GM04504 (cell line): ENCODE measurements at regions not wholly inside any gene's neighbourhood (a gene's known extent, or its start where the extent isn't known, plus 50 kb on each side); places are given as distances from the start of the nearest gene placed in this dataset.
A peak's percentile ranks its signal among the peaks of the same experiment; 100 is the strongest.
"Not testable (repeated sequence)": the region's sequence is repeated elsewhere in the genome, so short reads cannot be mapped to it uniquely, and the experiment has no call there.

Experiments used
- DNase-seq: peaks from one replicate; pipeline ENCODE4 v3.0.0-alpha.2; 2012; ENCODE audit warnings: low read depth

DNA sequence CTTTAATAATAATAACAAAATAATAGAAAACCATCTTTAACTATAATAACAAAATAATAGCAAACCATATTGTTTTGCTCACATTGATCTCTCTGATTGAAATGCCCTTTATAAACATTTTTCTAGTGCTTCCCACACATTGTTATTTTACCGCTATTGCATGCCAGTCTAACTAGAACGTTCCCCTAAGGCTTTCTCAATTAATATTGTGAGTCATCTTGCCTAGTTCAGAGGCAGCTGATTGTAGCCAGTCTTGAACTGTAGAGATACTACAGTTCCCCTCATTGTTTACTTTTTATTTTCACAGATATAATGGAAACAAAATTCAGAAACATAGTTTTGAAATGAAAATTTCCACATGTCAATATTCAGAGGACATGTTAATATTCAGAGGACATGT is 192.3 kb upstream of the ADGRL4 start:
- DNase-seq: no peak

DNA sequence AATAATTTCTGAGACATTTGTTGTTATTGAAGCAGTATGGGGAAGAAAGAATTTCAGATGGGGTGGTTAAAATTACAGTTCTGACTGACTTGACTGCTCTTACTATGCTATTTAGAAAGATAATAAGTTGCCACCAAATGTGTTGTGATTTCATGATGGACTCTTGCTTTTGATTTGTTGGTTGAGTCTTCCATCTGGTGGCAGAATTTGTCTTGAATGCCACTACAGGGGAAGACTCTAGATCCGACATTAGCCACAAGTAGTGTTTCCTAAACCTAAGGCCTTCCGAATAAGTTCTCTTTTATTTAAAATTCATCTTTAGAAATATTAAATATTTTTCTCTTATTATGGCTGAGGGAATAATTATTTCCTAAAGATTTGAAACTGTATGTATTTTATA is 190.9 kb upstream of the ADGRL4 start:
- DNase-seq: peak; percentile 23

GRCh38 chr1:79196211-79196610 is 189.7 kb upstream of the ADGRL4 start:
- no peak for DNase-seq

- no peak for DNase-seq
Measured at GRCh38 chr1:79193211-79194079, 186.9 kb upstream of the ADGRL4 start.

GRCh38 chr1:79190074-79190473 is 183.5 kb upstream of the ADGRL4 start:
- DNase-seq: no peak

DNA sequence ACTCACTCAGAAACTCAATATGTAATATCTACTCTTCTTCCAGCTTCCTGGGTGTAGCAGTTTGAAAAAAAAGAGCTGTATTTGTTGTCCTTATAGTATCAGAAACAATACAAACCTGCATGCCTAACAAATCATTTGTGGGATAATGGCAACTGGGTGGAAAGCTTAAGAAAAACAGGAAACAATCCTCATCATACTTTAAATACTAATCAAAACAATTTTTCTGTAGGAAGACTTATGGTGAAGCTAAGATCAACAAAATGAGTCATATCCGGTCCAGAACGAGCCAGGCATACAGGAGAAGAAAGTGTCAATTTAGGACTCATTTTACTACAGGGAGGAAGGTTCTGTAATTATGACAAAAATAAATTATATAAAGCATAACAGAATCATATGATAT is 181.8 kb upstream of the ADGRL4 start:
- DNase-seq: no peak

- no peak for DNase-seq
Measured at GRCh38 chr1:79186260-79186659, 179.7 kb upstream of the ADGRL4 start.

- DNase-seq: no peak
Measured at GRCh38 chr1:79177844-79178243, 171.3 kb upstream of the ADGRL4 start.

- DNase-seq: peak; percentile 3
Measured at GRCh38 chr1:79161077-79161476, 154.5 kb upstream of the ADGRL4 start.

GRCh38 chr1:79155991-79156390 is 149.5 kb upstream of the ADGRL4 start:
- DNase-seq: no peak

DNA sequence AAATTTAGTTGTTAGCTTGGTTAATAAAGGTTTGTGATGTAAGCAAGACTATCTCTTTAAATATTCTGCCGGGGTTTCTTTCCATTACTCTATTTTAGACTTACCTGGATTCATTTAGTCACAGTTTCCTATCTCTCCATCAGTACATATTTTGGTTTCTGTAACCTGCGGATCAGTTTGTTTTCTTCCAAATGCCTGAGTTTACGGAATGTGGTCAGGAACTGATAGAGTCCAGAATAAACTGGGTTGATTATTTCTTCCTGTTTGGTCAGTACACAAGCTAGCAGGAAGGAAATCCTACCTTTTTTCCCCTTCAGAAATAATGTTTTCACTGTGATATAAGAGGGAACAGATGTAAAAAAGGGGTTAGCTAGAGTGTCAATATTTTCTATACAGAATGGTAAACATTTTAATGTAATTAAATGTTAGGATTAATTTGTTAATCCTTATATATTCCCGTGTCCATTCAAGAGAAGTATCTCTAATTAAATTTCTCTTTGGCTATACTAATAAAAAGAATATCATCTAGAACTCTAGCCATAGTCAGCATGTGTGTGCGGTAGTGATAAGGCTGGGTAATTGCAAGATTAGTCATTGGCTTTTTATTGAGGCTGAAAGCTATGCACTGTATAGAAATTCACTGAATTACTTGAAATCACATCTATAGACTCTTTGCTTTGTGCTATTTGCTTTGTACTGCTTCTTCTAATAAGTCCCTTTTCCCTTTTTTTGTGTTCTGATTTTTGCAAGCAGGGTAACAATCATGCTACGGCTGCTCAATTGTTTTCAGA is 144.7 kb upstream of the ADGRL4 start:
- DNase-seq: no peak

DNA sequence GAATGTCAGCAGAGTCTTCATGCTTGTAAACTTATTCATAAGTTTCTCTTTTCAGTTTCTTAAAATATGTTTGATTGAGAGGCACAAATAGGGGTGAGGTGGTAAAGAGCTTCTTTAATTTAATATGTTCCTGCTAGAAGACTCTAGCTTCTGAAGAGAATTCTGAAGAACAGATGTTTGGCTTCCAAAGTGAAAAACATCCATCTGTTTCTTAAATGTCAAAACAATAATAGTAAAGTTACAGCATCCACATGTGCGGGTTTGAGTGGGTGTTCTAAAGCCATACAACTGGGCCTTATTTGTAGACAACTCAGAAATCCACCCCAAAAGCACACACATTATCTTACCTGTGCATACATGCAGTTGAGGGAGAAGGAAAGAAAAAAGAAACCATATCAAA is 144.0 kb upstream of the ADGRL4 start:
- no peak for DNase-seq

- DNase-seq: not testable (repeated sequence)
Measured at GRCh38 chr1:79138227-79138626, 131.7 kb upstream of the ADGRL4 start.

DNA sequence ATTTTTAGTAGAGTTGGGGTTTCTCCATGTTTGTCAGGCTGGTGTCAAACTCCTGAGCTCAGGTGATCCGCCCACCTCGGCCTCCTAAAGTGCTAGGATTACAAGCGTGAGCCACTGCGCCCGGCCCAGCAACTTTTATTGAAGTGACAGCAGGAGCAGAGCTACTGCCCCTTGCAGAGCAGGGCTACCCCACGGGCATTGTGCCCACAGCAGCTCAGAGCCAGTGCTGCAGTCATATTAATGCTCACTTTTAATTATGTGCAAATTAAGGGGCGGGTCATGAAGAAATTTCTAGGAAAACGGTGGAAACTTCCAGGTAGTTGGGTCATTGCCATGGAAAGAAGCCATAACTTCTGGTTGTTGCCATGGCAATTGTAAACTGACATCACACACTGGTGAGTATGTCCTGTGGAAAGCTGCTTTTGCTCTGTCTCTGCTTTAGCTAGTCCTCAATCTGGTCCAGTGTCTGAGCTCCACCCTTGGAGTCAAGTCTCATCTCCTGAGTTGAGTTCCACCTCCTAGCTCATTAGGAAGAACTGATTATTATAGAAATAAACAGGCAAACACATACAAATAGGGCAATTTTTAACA is 127.3 kb upstream of the ADGRL4 start:
- DNase-seq: no peak

- DNase-seq: no peak
Measured at GRCh38 chr1:79131626-79132025, 125.1 kb upstream of the ADGRL4 start.

GRCh38 chr1:79129914-79130313 is 123.4 kb upstream of the ADGRL4 start:
- DNase-seq: no peak

- DNase-seq: peak; percentile 41
Measured at GRCh38 chr1:79128722-79129121, 122.2 kb upstream of the ADGRL4 start.

- no peak for DNase-seq
Measured at GRCh38 chr1:79124756-79125155, 118.2 kb upstream of the ADGRL4 start.

GRCh38 chr1:79122521-79122920 is 116.0 kb upstream of the ADGRL4 start:
- DNase-seq: no peak

DNA sequence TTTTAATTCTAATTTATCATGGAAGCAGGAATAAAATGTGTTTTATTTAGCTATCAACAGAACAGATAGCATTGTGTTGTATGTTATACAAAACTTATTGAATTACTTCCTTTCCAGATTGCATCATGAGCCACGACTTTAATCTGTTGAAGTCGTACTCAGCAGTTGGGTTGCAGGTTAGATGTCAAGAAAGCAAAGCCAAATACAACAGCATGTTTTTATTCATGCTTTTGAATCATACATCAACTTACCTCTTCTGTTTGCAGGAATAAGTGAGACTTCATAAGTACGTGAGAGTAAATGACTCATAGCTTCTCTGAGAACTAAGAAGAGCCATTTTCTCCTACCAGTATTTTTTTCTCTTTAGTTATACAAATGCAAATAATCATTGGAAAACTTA is 110.8 kb upstream of the ADGRL4 start:
- DNase-seq: no peak

- no peak for DNase-seq
Measured at GRCh38 chr1:79113836-79114235, 107.3 kb upstream of the ADGRL4 start.

DNA sequence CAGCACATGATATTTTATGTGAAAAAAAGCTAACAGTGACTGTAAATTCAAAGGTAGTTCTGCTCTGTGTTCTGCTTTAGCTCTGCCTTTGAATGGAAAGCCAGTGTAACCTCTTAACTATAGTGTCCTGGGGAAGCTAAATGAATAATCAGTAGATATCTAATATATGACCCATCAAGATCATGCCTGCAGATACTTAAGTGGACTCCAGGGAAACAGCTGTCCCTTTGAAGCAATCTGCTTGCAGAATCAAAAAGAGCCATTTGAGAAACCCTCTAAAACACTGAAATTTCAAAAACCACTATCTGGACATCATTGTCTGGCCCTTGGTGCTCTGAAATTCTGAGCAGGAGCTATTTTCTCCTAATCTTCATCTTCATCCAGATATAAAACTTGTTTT is 104.2 kb upstream of the ADGRL4 start:
- no peak for DNase-seq

DNA sequence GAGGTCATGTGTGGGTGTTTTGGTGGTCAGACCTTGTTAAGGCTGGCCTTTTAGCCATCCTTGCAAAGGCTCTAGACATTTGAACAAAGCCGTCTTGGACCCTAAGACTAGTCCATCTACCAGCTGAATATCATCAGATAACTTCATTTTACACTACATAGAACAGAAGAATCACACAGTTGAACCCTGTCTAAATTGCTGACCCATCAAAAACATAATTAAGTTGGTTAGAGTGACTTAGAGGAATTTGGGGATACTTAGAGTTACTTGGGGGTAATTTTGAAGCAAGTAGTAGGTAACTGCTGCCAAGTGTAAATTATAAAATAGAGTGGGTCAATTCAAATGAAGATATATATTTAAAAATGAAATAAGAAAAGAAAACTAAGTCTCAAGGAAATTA is 102.9 kb upstream of the ADGRL4 start:
- DNase-seq: no peak
